GM12878 (cell line): ENCODE measurements at regions not wholly inside any gene's neighbourhood (a gene's known extent, or its start where the extent isn't known, plus 50 kb on each side); places are given as distances from the start of the nearest gene placed in this dataset.

ENCODE experiments used
- ATAC-seq: fragments of 200-7000 bp; cut with Tn5 transposase; 3 replicates; pipeline ENCODE4 v1.9.1; 2020; ENCODE audit warnings: mild to moderate bottlenecking, moderate library complexity
- BruUV-seq: library from RNA; stranded (reverse); fragments of 400-500 nt; replicated peaks from 2 replicates; lab custom pipeline; 2021; lab: Mats Ljungman, UMichigan
- CTCF ChIA-PET: fragments of 300-600 bp; sonication (Branson Sonifier 250); formaldehyde crosslinking; extraction: SDS; loops from one replicate; lab custom pipeline; 2021; ENCODE audit warnings: inconsistent platforms; lab: Yijun Ruan, JAX
- POLR2A ChIA-PET: fragments of 350-600 bp; formaldehyde crosslinking; extraction: SDS; loops from one replicate; lab custom pipeline; 2021; ENCODE audit warnings: inconsistent platforms; lab: Charles Lee
- RAD21 ChIA-PET: fragments of 300-600 bp; sonication (Branson Sonifier 250); formaldehyde crosslinking; loops from one replicate; lab custom pipeline; 2023; ENCODE audit warnings: antibody characterized with exemption; ENCODE audit not compliant: unreplicated experiment; lab: Charles Lee
- SMC1A ChIA-PET: fragments of 300-600 bp; sonication (Branson Sonifier 250); formaldehyde crosslinking; loops from one replicate; lab custom pipeline; 2023; ENCODE audit not compliant: unreplicated experiment, uncharacterized antibody; lab: Charles Lee
- DNase-seq: peaks from one replicate; pipeline ENCODE4 v3.0.0-alpha.2; 2011; ENCODE audit warnings: low read depth, low spot score
- FAIRE-seq: peaks from 3 replicates; lab custom pipeline; 2011; peaks lifted over from hg19 to GRCh38; lab: Jason Lieb, UNC
- H2AFZ ChIP-seq: 2 replicates; pipeline ENCODE4 v1.6.0; 2011; ENCODE audit warnings: low read depth, low read length, control low read depth; ENCODE audit not compliant: control insufficient read depth
- H3K27ac ChIP-seq: 2 replicates; pipeline ENCODE4 v1.5.1; 2011; ENCODE audit warnings: control low read depth; ENCODE audit not compliant: control insufficient read depth, insufficient read depth
- H3K27me3 ChIP-seq, 2 experiments: replicated peaks in 1 of 2; 2 replicates each; pipeline versions ENCODE4 v1.6.0 to v1.6.1; 2011; ENCODE audit warnings: low read length in 1 of 2; ENCODE audit not compliant: control insufficient read depth in 2 of 2, insufficient read depth in 2 of 2
- H3K36me3 ChIP-seq, 2 experiments: 2 replicates each; pipeline ENCODE4 v1.5.1; 2011; ENCODE audit warnings: low read length in 1 of 2; ENCODE audit not compliant: control insufficient read depth in 2 of 2, insufficient read depth in 2 of 2
- H3K4me1 ChIP-seq: 2 replicates; pipeline ENCODE4 v1.6.1; 2011; ENCODE audit warnings: mild to moderate bottlenecking, low read length, moderate library complexity, mixed read lengths; ENCODE audit not compliant: control insufficient read depth, insufficient read depth
- H3K4me2 ChIP-seq: 2 replicates; pipeline ENCODE4 v1.6.0; 2011; ENCODE audit warnings: control low read depth; ENCODE audit not compliant: control insufficient read depth, insufficient read depth
- H3K4me3 ChIP-seq: fragments of 200-600 bp; sonication (generic); 2 replicates; pipeline ENCODE4 v1.5.1; 2016
- H3K79me2 ChIP-seq: 2 replicates; pipeline ENCODE4 v1.6.0; 2011; ENCODE audit warnings: low read length; ENCODE audit not compliant: control insufficient read depth, insufficient read depth
- H3K9ac ChIP-seq: 2 replicates; pipeline ENCODE4 v1.8.0; 2011; ENCODE audit warnings: low read length, control low read depth, mixed read lengths; ENCODE audit not compliant: control insufficient read depth, insufficient read depth
- H3K9me3 ChIP-seq: replicated peaks from 3 replicates; pipeline ENCODE4 v1.5.1; 2011; ENCODE audit warnings: mild to moderate bottlenecking, low read length; ENCODE audit not compliant: control insufficient read depth, insufficient read depth
- H4K20me1 ChIP-seq: 2 replicates; pipeline ENCODE4 v1.6.0; 2011; ENCODE audit not compliant: control insufficient read depth, insufficient read depth
- CEBPZ ChIP-seq: fragments of 150-350 bp; IDR thresholded peaks from 2 replicates; pipeline ENCODE4 v1.6.1; 2016; ENCODE audit warnings: low read depth, low read length
- CREM ChIP-seq: IDR thresholded peaks from 2 replicates; pipeline ENCODE4 v1.6.1; 2014; ENCODE audit warnings: antibody characterized with exemption, low read depth
- CTCF ChIP-seq, 3 experiments: IDR thresholded peaks in 2 of 3; conservative IDR thresholded peaks in 1 of 3; 2 replicates each; pipeline ENCODE4 v1.5.1; 2011; ENCODE audit warnings: low read depth in 3 of 3, low read length in 3 of 3, mild to moderate bottlenecking in 3 of 3, control low read depth in 2 of 3, moderate library complexity in 2 of 3, inconsistent platforms in 1 of 3, mixed read lengths in 1 of 3; ENCODE audit not compliant: control insufficient read depth in 2 of 3, insufficient read depth in 1 of 3; ENCODE audit errors: extremely low read depth in 1 of 3
- ESRRA ChIP-seq: IDR thresholded peaks from 2 replicates; pipeline ENCODE4 v1.6.1; 2012; ENCODE audit warnings: mild to moderate bottlenecking, low read length, improper control_type of control experiment
- HDGF ChIP-seq: fragments of 450-650 bp; IDR thresholded peaks from 2 replicates; pipeline ENCODE4 v1.6.1; 2016; ENCODE audit warnings: antibody characterized with exemption
- MLLT1 ChIP-seq: fragments of 450-650 bp; IDR thresholded peaks from 2 replicates; pipeline ENCODE4 v1.6.1; 2016; ENCODE audit warnings: mild to moderate bottlenecking
- MTA2 ChIP-seq: fragments of 450-650 bp; IDR thresholded peaks from 2 replicates; pipeline ENCODE4 v1.6.1; 2016; ENCODE audit warnings: low read depth, mild to moderate bottlenecking, moderate library complexity
- NFYB ChIP-seq: IDR thresholded peaks from 2 replicates; pipeline ENCODE4 v1.6.1; 2011; ENCODE audit warnings: low read depth, mild to moderate bottlenecking, low read length, improper control_type of control experiment, moderate library complexity; ENCODE audit not compliant: insufficient read depth
- POU2F2 ChIP-seq: IDR thresholded peaks from 3 replicates; pipeline ENCODE4 v1.6.1; 2011; ENCODE audit warnings: low read depth, mild to moderate bottlenecking, low read length, borderline replicate concordance
- RAD51 ChIP-seq: fragments of 450-650 bp; IDR thresholded peaks from 2 replicates; pipeline ENCODE4 v1.6.1; 2016; ENCODE audit warnings: moderate library complexity, mild to moderate bottlenecking, inconsistent platforms
- SIN3A ChIP-seq: IDR thresholded peaks from 2 replicates; pipeline ENCODE4 v1.6.1; 2012; ENCODE audit warnings: low read depth, low read length, improper control_type of control experiment
- SMARCA5 ChIP-seq: fragments of 450-650 bp; IDR thresholded peaks from 2 replicates; pipeline ENCODE4 v1.6.1; 2017; ENCODE audit warnings: mild to moderate bottlenecking
- TCF12 ChIP-seq: IDR thresholded peaks from 2 replicates; pipeline ENCODE4 v1.6.1; 2011; ENCODE audit warnings: low read depth, mild to moderate bottlenecking, low read length
- ZZZ3 ChIP-seq: IDR thresholded peaks from 2 replicates; pipeline ENCODE4 v1.6.1; 2011; ENCODE audit warnings: low read depth; ENCODE audit not compliant: control insufficient read depth, insufficient read length
- WGBS: methylation state at CpG from one replicate; pipeline ENCODE4 v1.1.6; 2016; ENCODE audit warnings: low lambda C conversion rate; ENCODE audit not compliant: insufficient replicate concordance, insufficient coverage; ENCODE audit errors: missing lambda C conversion rate; 5-methylcytosine and 5-hydroxymethylcytosine counted together
- in situ Hi-C: fragments of 300-500 bp; cut with MboI; formaldehyde crosslinking; loops from 9 replicates; pipeline ENCODE4 v1.14.3; 2018; ENCODE audit warnings: mixed read lengths
- intact Hi-C: fragments of 100-400 bp; cut with micrococcal nuclease; formaldehyde crosslinking; loops from one replicate; pipeline ENCODE4 v1.14.2; 2022; ENCODE audit not compliant: unreplicated experiment
- TF ChIP-seq, protein P1 (sequence below): IDR thresholded peaks from 2 replicates; pipeline ENCODE4 v1.6.1; 2012; ENCODE audit warnings: low read depth, low read length, improper control_type of control experiment

DNA sequence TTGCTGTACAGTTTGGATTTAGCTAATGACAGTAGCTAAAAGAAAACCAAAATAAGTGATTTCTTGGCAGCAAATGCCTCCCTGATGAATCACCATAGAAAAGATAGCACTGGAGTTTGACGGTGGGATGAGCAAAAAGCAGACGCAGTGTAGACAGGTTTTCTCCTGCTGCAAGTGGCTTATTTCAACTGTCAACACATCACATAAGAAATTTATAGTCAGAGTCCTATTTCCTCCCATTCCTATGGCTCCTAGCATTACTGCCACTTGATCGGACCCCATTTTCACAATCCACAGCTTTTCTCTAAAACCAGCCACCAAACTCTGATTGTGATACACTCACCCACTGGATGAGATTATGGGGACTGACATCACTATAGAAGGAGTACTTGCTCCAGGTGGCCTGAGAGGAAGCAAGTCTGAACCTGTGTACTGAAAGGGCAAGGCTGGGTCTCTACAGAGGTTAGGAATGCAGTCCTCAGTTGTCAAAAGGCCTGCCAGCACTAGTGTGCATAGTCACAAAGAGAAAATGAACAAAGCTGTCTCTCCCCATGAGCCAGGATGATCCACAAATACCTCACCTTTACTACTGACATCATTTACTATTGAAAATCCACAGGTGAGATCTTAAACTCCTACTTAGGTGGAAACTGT, 359.8 kb downstream of the LTN1 start:
- Histone ChIP-seq H2AFZ (no peak overlapping the region), H3K36me3 (no peaks in the 10 kb centered on the region), H4K20me1 (no peaks in the 10 kb centered on the region), H3K4me1 (no peaks in the 10 kb centered on the region), H3K9ac (no peak overlapping the region), H3K9me3 (no peaks in the 10 kb centered on the region), H3K27ac (no peak overlapping the region), H3K4me2 (no peak overlapping the region), H3K4me3 (no peak overlapping the region), H3K79me2 (no peaks in the 10 kb centered on the region), H3K27me3 (no peaks in the 10 kb centered on the region)
- no peak for ATAC-seq
- POLR2A ChIA-PET, result no interaction called here
- SMC1A ChIA-PET, result no interaction called here
- RAD21 ChIA-PET, result no interaction called here
- CTCF ChIA-PET, result no interaction called here
- no TSS peak for BruUV-seq
- WGBS, result 28% methylated on average over 3 of the region's 3 CpGs
- in situ Hi-C loops, result no loop called here
- no peak for FAIRE-seq
- intact Hi-C loops, result no loop called here
- DNase-seq, result no peak
- TF ChIP-seq SIN3A, result no peak
- no peak for TF ChIP-seq SMARCA5
- no peak for TF ChIP-seq POU2F2
- no peak for TF ChIP-seq TCF12
- TF ChIP-seq MLLT1, result no peak
- TF ChIP-seq CEBPZ, result no peak
- TF ChIP-seq HDGF, result no peak
- no peak for TF ChIP-seq NFYB
- TF ChIP-seq, protein P1, sequence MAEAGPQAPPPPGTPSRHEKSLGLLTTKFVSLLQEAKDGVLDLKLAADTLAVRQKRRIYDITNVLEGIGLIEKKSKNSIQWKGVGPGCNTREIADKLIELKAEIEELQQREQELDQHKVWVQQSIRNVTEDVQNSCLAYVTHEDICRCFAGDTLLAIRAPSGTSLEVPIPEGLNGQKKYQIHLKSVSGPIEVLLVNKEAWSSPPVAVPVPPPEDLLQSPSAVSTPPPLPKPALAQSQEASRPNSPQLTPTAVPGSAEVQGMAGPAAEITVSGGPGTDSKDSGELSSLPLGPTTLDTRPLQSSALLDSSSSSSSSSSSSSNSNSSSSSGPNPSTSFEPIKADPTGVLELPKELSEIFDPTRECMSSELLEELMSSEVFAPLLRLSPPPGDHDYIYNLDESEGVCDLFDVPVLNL, result no peak
- no peak for TF ChIP-seq RAD51
- no peak for TF ChIP-seq CTCF (IDR thresholded peaks at IDR 0.05 in 2 of 3, conservative IDR thresholded peaks at IDR 0.05 in 1 of 3; ENCODE audit: control insufficient read depth in 2 of 3, extremely low read depth in 1 of 3, insufficient read depth in 1 of 3, low read depth in 3 of 3, low read length in 3 of 3)
- no peak for TF ChIP-seq ESRRA
- TF ChIP-seq CREM, result no peak
- TF ChIP-seq MTA2, result no peak
- no peak for TF ChIP-seq ZZZ3
